A673 (cell line): ENCODE measurements at regions not wholly inside any gene's neighbourhood (a gene's known extent, or its start where the extent isn't known, plus 50 kb on each side); places are given as distances from the start of the nearest gene placed in this dataset.
A peak's percentile ranks its signal among the peaks of the same experiment; 100 is the strongest.

Source experiments
- BruUV-seq: library from RNA; stranded (reverse); fragments of 400-500 nt; replicated peaks from 2 replicates; lab custom pipeline; 2021; lab: Mats Ljungman, UMichigan
- CTCF ChIA-PET: fragments of 300-600 bp; sonication (Branson Sonifier 250); formaldehyde crosslinking; loops from one replicate; lab custom pipeline; 2022; ENCODE audit warnings: antibody characterized with exemption; lab: Charles Lee
- POLR2A ChIA-PET: fragments of 300-600 bp; sonication (Branson Sonifier 250); formaldehyde crosslinking; loops from one replicate; lab custom pipeline; 2022; ENCODE audit warnings: antibody characterized with exemption; ENCODE audit not compliant: low non-redundant PET; lab: Charles Lee
- DNase-seq: peaks from one replicate; pipeline ENCODE4 v3.0.0-alpha.2; 2015; ENCODE audit warnings: low spot score
- H3K27ac ChIP-seq: fragments of 200-600 bp; sonication (generic); 2 replicates; pipeline ENCODE4 v1.5.1; 2016; ENCODE audit warnings: mixed run types, low read depth, mild to moderate bottlenecking, mixed read lengths, antibody characterized with exemption, low read length; ENCODE audit not compliant: poor library complexity, severe bottlenecking
- H3K27me3 ChIP-seq: fragments of 200-600 bp; sonication (generic); replicated peaks from 2 replicates; pipeline ENCODE4 v1.6.1; 2017; ENCODE audit warnings: mixed run types, low read depth, mild to moderate bottlenecking, mixed read lengths, antibody characterized with exemption, low read length; ENCODE audit not compliant: insufficient read depth, poor library complexity
- H3K36me3 ChIP-seq: fragments of 200-600 bp; sonication (generic); 2 replicates; pipeline ENCODE4 v1.6.1; 2016; ENCODE audit warnings: mixed run types, mild to moderate bottlenecking, mixed read lengths, antibody characterized with exemption, low read length; ENCODE audit not compliant: insufficient read depth, poor library complexity, severe bottlenecking
- H3K4me1 ChIP-seq: fragments of 200-600 bp; sonication (generic); 2 replicates; pipeline ENCODE4 v1.6.1; 2017; ENCODE audit warnings: mixed run types, mild to moderate bottlenecking, mixed read lengths, antibody characterized with exemption, low read length; ENCODE audit not compliant: insufficient read depth, poor library complexity, severe bottlenecking
- H3K4me3 ChIP-seq: fragments of 200-600 bp; sonication (generic); 2 replicates; pipeline ENCODE4 v1.5.1; 2016; ENCODE audit warnings: low read depth, mixed run types, mild to moderate bottlenecking, mixed read lengths, low read length; ENCODE audit not compliant: poor library complexity, severe bottlenecking
- H3K9me3 ChIP-seq: fragments of 200-600 bp; sonication (generic); 2 replicates; pipeline ENCODE4 v1.6.1; 2016; ENCODE audit warnings: mixed run types, low read depth, mild to moderate bottlenecking, mixed read lengths, antibody characterized with exemption, low read length; ENCODE audit not compliant: poor library complexity, severe bottlenecking
- EZH2 ChIP-seq: fragments of 200-600 bp; sonication (generic); IDR thresholded peaks from 2 replicates; pipeline ENCODE4 v1.6.1; 2017; ENCODE audit warnings: borderline replicate concordance, low read depth, mild to moderate bottlenecking, mixed read lengths, antibody characterized with exemption, low read length; ENCODE audit not compliant: poor library complexity, severe bottlenecking
- intact Hi-C: fragments of 100-400 bp; cut with micrococcal nuclease; formaldehyde crosslinking; loops from one replicate; pipeline ENCODE4 v1.10.0; 2022; ENCODE audit not compliant: unreplicated experiment
- TF ChIP-seq, protein P1 (sequence below): fragments of 300-800, 200-600 bp; sonication (generic); conservative IDR thresholded peaks from 2 replicates; pipeline ENCODE4 v1.5.1; 2017; ENCODE audit warnings: low read depth, mild to moderate bottlenecking, antibody characterized with exemption, low read length, moderate library complexity, mixed read lengths

DNA sequence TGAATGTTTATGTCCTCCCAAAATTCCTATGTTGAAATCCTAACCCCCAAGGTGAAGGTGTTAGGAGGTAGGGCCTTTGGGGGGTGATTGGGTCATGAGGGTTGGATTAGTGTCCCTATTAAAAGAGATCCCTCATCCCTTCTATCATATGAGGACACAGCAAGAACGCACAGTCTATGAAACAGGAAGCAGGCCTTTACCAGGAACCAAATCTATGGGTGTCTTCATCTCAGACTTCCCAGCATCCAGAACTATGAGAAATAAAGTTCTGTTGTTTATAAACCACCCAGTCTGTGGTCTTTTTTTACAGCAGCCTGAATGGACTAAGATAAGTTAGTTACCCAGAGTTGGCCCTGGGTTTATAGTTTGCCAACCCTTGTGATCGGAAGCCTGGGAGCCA, 153.1 kb downstream of the INO80D start:
- DNase-seq = no peak
- ChIA-PET POLR2A (no interaction called here), CTCF (no interaction called here)
- Histone ChIP-seq H3K9me3 (no peaks in the 10 kb centered on the region), H3K27me3 (no peaks in the 10 kb centered on the region), H3K4me3 (no peak overlapping the region), H3K36me3 (no peaks in the 10 kb centered on the region), H3K27ac (no peak overlapping the region), H3K4me1 (peaks cover 5% of the 10 kb centered on the region)
- TF ChIP-seq EZH2 = no peak
- TF ChIP-seq, protein P1, sequence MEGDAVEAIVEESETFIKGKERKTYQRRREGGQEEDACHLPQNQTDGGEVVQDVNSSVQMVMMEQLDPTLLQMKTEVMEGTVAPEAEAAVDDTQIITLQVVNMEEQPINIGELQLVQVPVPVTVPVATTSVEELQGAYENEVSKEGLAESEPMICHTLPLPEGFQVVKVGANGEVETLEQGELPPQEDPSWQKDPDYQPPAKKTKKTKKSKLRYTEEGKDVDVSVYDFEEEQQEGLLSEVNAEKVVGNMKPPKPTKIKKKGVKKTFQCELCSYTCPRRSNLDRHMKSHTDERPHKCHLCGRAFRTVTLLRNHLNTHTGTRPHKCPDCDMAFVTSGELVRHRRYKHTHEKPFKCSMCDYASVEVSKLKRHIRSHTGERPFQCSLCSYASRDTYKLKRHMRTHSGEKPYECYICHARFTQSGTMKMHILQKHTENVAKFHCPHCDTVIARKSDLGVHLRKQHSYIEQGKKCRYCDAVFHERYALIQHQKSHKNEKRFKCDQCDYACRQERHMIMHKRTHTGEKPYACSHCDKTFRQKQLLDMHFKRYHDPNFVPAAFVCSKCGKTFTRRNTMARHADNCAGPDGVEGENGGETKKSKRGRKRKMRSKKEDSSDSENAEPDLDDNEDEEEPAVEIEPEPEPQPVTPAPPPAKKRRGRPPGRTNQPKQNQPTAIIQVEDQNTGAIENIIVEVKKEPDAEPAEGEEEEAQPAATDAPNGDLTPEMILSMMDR = no peak
- BruUV-seq = no TSS peak
- intact Hi-C loops = no loop called here

DNA sequence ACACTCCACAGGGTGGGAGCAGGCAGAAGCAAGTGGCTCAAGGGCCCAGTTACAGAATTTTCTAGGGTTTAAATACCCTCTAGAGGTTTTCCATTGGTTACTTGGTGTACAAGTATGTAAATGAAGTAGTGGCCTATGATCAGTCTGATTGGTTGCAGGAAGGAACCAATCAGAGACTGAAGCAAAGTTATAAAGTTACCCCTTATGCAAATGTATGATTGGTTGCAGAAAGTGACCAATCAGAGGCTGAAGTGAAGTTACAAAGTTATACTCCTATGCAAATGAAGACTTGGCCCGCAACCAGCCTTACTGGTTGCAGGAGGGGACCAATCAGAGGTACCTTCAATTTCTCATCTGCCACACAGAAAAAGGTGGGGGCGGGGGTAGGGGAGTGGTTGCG, 154.6 kb downstream of the INO80D start:
- peak; percentile 27 for DNase-seq
- Histone ChIP-seq H3K27ac (no peak overlapping the region), H3K4me3 (no peak overlapping the region), H3K4me1 (peaks cover 5% of the 10 kb centered on the region), H3K9me3 (no peaks in the 10 kb centered on the region), H3K27me3 (no peaks in the 10 kb centered on the region), H3K36me3 (no peaks in the 10 kb centered on the region)
- CTCF ChIA-PET = no interaction called here
- intact Hi-C loops = no loop called here
- TF ChIP-seq, protein P1 = no peak
- TF ChIP-seq EZH2 = no peak
- no TSS peak for BruUV-seq
- POLR2A ChIA-PET = no interaction called here

DNA sequence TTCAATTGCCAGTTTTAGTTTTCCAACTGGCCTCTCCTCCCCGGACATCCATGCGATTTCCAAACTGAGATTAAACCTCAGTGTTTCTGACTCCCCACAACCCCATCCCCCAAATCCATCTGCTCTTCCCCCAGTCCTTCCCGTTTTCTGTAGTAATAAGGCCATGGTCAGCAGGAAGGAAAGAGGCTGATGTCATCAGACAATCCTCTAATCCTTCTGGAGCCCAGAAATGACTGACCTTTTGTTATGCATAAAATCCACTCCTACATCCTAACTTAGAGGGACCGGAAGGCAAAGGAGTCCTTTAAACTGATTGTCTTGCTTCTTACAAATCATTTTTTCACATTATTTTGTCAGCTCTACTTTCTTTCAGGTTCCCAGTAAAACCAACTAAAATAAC, 155.8 kb downstream of the INO80D start:
- no TSS peak for BruUV-seq
- Histone ChIP-seq H3K27me3 (no peaks in the 10 kb centered on the region), H3K4me3 (no peak overlapping the region), H3K27ac (no peak overlapping the region), H3K36me3 (no peaks in the 10 kb centered on the region), H3K9me3 (no peaks in the 10 kb centered on the region), H3K4me1 (peaks cover 5% of the 10 kb centered on the region)
- CTCF ChIA-PET = no interaction called here
- TF ChIP-seq, protein P1 = no peak
- no peak for TF ChIP-seq EZH2
- DNase-seq = no peak
- POLR2A ChIA-PET = no interaction called here
- intact Hi-C loops = no loop called here
